Gastroesophageal sphincter (tissue), 4 donors: ENCODE measurements at regions not wholly inside any gene's neighbourhood (a gene's known extent, or its start where the extent isn't known, plus 50 kb on each side); places are given as distances from the start of the nearest gene placed in this dataset.

Source experiments
- ATAC-seq: fragments of 150-250 bp; one replicate; pipeline ENCODE4 v1.9.1; 2016; ENCODE audit warnings: mild to moderate bottlenecking, moderate library complexity
- H3K27ac ChIP-seq, 4 donors: fragments of 200-600 bp; sonication (generic) in 3 of 4; 1 replicate in 3 of 4; 2 replicates in 1 of 4; pipeline ENCODE4 v1.5.1; 2016 to 2019
- H3K27me3 ChIP-seq: fragments of 200-600 bp; sonication (generic); one replicate; pipeline ENCODE4 v1.5.1; 2019
- H3K36me3 ChIP-seq, 2 donors: fragments of 200-600 bp; sonication (generic); one replicate each; pipeline ENCODE4 v1.5.1; 2019; ENCODE audit warnings: control low read depth in 1 of 2
- H3K4me1 ChIP-seq, 3 donors: fragments of 200-600 bp; sonication (generic); 1 replicate in 2 of 3; 2 replicates in 1 of 3; pipeline ENCODE4 v1.5.1; 2016 to 2019; ENCODE audit warnings: control low read depth in 2 of 3
- H3K4me3 ChIP-seq, 2 donors: fragments of 200-600 bp; sonication (generic); one replicate each; pipeline ENCODE4 v1.5.1; 2019; ENCODE audit warnings: mild to moderate bottlenecking in 1 of 2, moderate library complexity in 1 of 2
- H3K9me3 ChIP-seq, 3 donors: fragments of 200-600 bp; sonication (generic); one replicate each; pipeline ENCODE4 v1.5.1; 2017 to 2019; ENCODE audit warnings: control low read depth in 2 of 3
- CTCF ChIP-seq, 4 experiments: fragments of 200-600 bp in 2 of 4; fragments of 450-650 bp in 2 of 4; sonication (generic) in 1 of 4; IDR thresholded peaks; one replicate each; pipeline ENCODE4 v1.5.1; 2017 to 2019; ENCODE audit warnings: antibody characterized with exemption in 4 of 4, mild to moderate bottlenecking in 2 of 4, moderate library complexity in 2 of 4
- EP300 ChIP-seq: sonication (generic); formaldehyde crosslinking; IDR thresholded peaks from one replicate; pipeline ENCODE4 v1.6.1; 2017; ENCODE audit warnings: antibody characterized with exemption, mild to moderate bottlenecking
- POLR2A ChIP-seq, 2 donors: fragments of 450-650 bp; IDR thresholded peaks; one replicate each; pipeline ENCODE4 v1.6.1; 2017; ENCODE audit warnings: antibody characterized with exemption in 2 of 2, mild to moderate bottlenecking in 2 of 2, moderate library complexity in 1 of 2
- POLR2AphosphoS5 ChIP-seq: sonication (generic); formaldehyde crosslinking; IDR thresholded peaks from one replicate; pipeline ENCODE4 v1.6.1; 2017; ENCODE audit warnings: antibody characterized with exemption
- WGBS, 2 donors: methylation state at CpG; one replicate each; pipeline ENCODE4 v1.1.5; 2018; ENCODE audit warnings: low coverage in 1 of 2; 5-methylcytosine and 5-hydroxymethylcytosine counted together

- ATAC-seq, result no peak
- Histone ChIP-seq H3K27me3 (no peaks in the 10 kb centered on the region), H3K36me3 (no peaks in the 10 kb centered on the region), H3K27ac (no peak overlapping the region), H3K4me1 (no peaks in the 10 kb centered on the region), H3K4me3 (no peak overlapping the region), H3K9me3 (no peaks in the 10 kb centered on the region)
- TF ChIP-seq EP300, result no peak
- TF ChIP-seq POLR2A (IDR thresholded peaks at IDR 0.05), result no peak
- no peak for TF ChIP-seq CTCF (IDR thresholded peaks at IDR 0.05)
- TF ChIP-seq POLR2AphosphoS5, result no peak
- 61 to 63% methylated on average over 1 of the region's 1 CpG for WGBS, 2 donors
Observed at GRCh38 chr5:27381686-27382085, 343.3 kb upstream of the CDH9 start.

- WGBS, 2 donors, result 75 to 91% methylated on average over 4 of the region's 4 CpGs
- Histone ChIP-seq H3K9me3 (no peaks in the 10 kb centered on the region), H3K4me3 (no peak overlapping the region), H3K27me3 (no peaks in the 10 kb centered on the region), H3K36me3 (no peaks in the 10 kb centered on the region), H3K4me1 (no peaks in the 10 kb centered on the region), H3K27ac (no peak overlapping the region)
- TF ChIP-seq POLR2AphosphoS5, result no peak
- TF ChIP-seq CTCF (IDR thresholded peaks at IDR 0.05), result no peak
- TF ChIP-seq POLR2A (IDR thresholded peaks at IDR 0.05), result no peak
- TF ChIP-seq EP300, result no peak
- ATAC-seq, result no peak
Observed at GRCh38 chr5:27377626-27378025, 339.2 kb upstream of the CDH9 start.

GRCh38 chr5:27353970-27354369 lies 315.6 kb upstream of the CDH9 start:
- Histone ChIP-seq H3K27me3 (no peaks in the 10 kb centered on the region), H3K4me1 (no peaks in the 10 kb centered on the region), H3K4me3 (no peak overlapping the region), H3K27ac (no peak overlapping the region), H3K36me3 (no peaks in the 10 kb centered on the region), H3K9me3 (no peaks in the 10 kb centered on the region)
- 83 to 84% methylated on average over 5 to 6 of the region's 6 CpGs for WGBS, 2 donors
- ATAC-seq, result no peak
- no peak for TF ChIP-seq POLR2A (IDR thresholded peaks at IDR 0.05)
- no peak for TF ChIP-seq CTCF (IDR thresholded peaks at IDR 0.05)
- TF ChIP-seq EP300, result no peak
- no peak for TF ChIP-seq POLR2AphosphoS5

- Histone ChIP-seq H3K9me3 (no peaks in the 10 kb centered on the region), H3K27ac (no peak overlapping the region), H3K4me1 (no peaks in the 10 kb centered on the region), H3K27me3 (no peaks in the 10 kb centered on the region), H3K36me3 (no peaks in the 10 kb centered on the region), H3K4me3 (no peak overlapping the region)
- no peak for ATAC-seq
- TF ChIP-seq EP300, result no peak
- 80 to 96% methylated on average over 4 to 6 of the region's 6 CpGs for WGBS, 2 donors
Observed at GRCh38 chr5:27353540-27353939, 315.2 kb upstream of the CDH9 start.

GRCh38 chr5:27341342-27341741 lies 303.0 kb upstream of the CDH9 start:
- Histone ChIP-seq H3K9me3 (no peaks in the 10 kb centered on the region), H3K27ac (no peak overlapping the region), H3K27me3 (no peaks in the 10 kb centered on the region), H3K4me1 (no peaks in the 10 kb centered on the region), H3K36me3 (no peaks in the 10 kb centered on the region), H3K4me3 (no peak overlapping the region)
- TF ChIP-seq POLR2AphosphoS5 (no peak), CTCF (IDR thresholded peaks at IDR 0.05) (no peak), EP300 (no peak), POLR2A (IDR thresholded peaks at IDR 0.05) (no peak)
- ATAC-seq, result no peak

- 0 to 100% methylated on average over 1 of the region's 1 CpG for WGBS, 2 donors
- Histone ChIP-seq H3K27ac (no peak overlapping the region), H3K4me1 (no peaks in the 10 kb centered on the region), H3K36me3 (no peaks in the 10 kb centered on the region), H3K27me3 (no peaks in the 10 kb centered on the region), H3K9me3 (no peaks in the 10 kb centered on the region), H3K4me3 (no peak overlapping the region)
- no peak for ATAC-seq
- no peak for TF ChIP-seq POLR2AphosphoS5
- no peak for TF ChIP-seq EP300
- no peak for TF ChIP-seq POLR2A (IDR thresholded peaks at IDR 0.05)
- TF ChIP-seq CTCF (IDR thresholded peaks at IDR 0.05), result no peak
Observed at GRCh38 chr5:27336817-27337216, 298.4 kb upstream of the CDH9 start.
